SK-N-SH treated with all-trans-retinoic acid at 6 μM for 48 hours (cell line): ENCODE measurements at regions not wholly inside any gene's neighbourhood (a gene's known extent, or its start where the extent isn't known, plus 50 kb on each side); places are given as distances from the start of the nearest gene placed in this dataset.

Experiments
- BACH2 ChIP-seq: fragments of 250-450 bp; sonication (Bioruptor Pico); IDR thresholded peaks from 2 replicates; pipeline ENCODE4 v1.9.0; 2021; ENCODE audit warnings: mild to moderate bottlenecking, borderline replicate concordance
- CSDC2 ChIP-seq: fragments of 250-450 bp; sonication (Bioruptor Pico); IDR thresholded peaks from 2 replicates; pipeline ENCODE4 v1.5.0; 2020; ENCODE audit warnings: mild to moderate bottlenecking, moderate library complexity
- GLIS3 ChIP-seq: fragments of 250-450 bp; sonication (Bioruptor Pico); IDR thresholded peaks from 2 replicates; pipeline ENCODE4 v1.5.0; 2020; ENCODE audit warnings: mild to moderate bottlenecking, moderate library complexity
- RARB ChIP-seq: fragments of 250-450 bp; sonication (Bioruptor Pico); IDR thresholded peaks from 2 replicates; pipeline ENCODE4 v1.8.0; 2021; ENCODE audit warnings: mild to moderate bottlenecking, moderate library complexity
- SNAI2 ChIP-seq: fragments of 250-450 bp; sonication (Bioruptor Pico); IDR thresholded peaks from 2 replicates; pipeline ENCODE4 v1.5.0; 2020; ENCODE audit warnings: mild to moderate bottlenecking, moderate library complexity
- TOX ChIP-seq: fragments of 250-450 bp; sonication (Bioruptor Pico); IDR thresholded peaks from 2 replicates; pipeline ENCODE4 v1.8.0; 2021; ENCODE audit warnings: mild to moderate bottlenecking, moderate library complexity, borderline replicate concordance
- ZFP3 ChIP-seq: fragments of 250-450 bp; sonication (Bioruptor Pico); IDR thresholded peaks from 2 replicates; pipeline ENCODE4 v1.5.0; 2020; ENCODE audit warnings: mild to moderate bottlenecking, moderate library complexity
- ZNF565 ChIP-seq: fragments of 450-650 bp; formaldehyde crosslinking; conservative IDR thresholded peaks from 2 replicates; pipeline ENCODE4 v1.5.0; 2020; ENCODE audit warnings: low read depth, mild to moderate bottlenecking, moderate library complexity
- ZNF8 ChIP-seq: fragments of 450-650 bp; formaldehyde crosslinking; IDR thresholded peaks from 2 replicates; pipeline ENCODE4 v1.5.0; 2020; ENCODE audit warnings: mild to moderate bottlenecking, moderate library complexity
- TF ChIP-seq, protein P1 (sequence below): fragments of 250-450 bp; sonication (Bioruptor Pico); IDR thresholded peaks from 2 replicates; pipeline ENCODE4 v1.5.1; 2020; ENCODE audit warnings: low read depth, mild to moderate bottlenecking, moderate library complexity
- TF ChIP-seq, protein P2 (sequence below): fragments of 250-450 bp; sonication (Bioruptor Pico); IDR thresholded peaks from 2 replicates; pipeline ENCODE4 v1.8.0; 2020; ENCODE audit warnings: mild to moderate bottlenecking, moderate library complexity, borderline replicate concordance
- TF ChIP-seq, protein P3 (sequence below): fragments of 250-450 bp; sonication (Bioruptor Pico); IDR thresholded peaks from 2 replicates; pipeline ENCODE4 v1.5.0; 2020; ENCODE audit warnings: mild to moderate bottlenecking, moderate library complexity

DNA sequence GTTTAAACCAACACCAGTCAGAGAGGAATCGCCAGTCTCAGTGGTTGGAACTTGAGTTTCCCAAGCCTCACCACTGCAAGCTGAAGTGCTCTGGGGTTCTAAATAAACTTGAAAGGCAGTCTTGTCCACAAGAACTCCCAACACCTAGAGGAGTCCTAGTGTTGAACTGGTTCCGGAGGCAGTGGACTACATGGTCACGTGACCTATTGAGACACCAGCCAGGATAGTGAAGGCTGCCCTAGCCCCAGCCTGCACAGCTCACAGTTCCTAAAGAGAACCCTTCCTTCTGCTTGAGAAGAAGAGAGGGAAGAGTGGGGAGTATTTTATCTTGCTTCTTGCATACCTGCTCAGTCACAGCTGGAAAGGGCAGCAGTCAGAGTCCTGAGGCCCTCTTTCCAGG is 1012.7 kb upstream of the ADGRL3 start:
- TF ChIP-seq CSDC2 (no peak), ZFP3 (CRISPR knock-in tag) (no peak), ZNF8 (no peak), BACH2 (CRISPR knock-in tag) (no peak), RARB (CRISPR knock-in tag) (no peak), SNAI2 (no peak), ZNF565 (CRISPR knock-in tag) (no peak), TOX (CRISPR knock-in tag) (no peak), GLIS3 (no peak)
- TF ChIP-seq, protein P1, sequence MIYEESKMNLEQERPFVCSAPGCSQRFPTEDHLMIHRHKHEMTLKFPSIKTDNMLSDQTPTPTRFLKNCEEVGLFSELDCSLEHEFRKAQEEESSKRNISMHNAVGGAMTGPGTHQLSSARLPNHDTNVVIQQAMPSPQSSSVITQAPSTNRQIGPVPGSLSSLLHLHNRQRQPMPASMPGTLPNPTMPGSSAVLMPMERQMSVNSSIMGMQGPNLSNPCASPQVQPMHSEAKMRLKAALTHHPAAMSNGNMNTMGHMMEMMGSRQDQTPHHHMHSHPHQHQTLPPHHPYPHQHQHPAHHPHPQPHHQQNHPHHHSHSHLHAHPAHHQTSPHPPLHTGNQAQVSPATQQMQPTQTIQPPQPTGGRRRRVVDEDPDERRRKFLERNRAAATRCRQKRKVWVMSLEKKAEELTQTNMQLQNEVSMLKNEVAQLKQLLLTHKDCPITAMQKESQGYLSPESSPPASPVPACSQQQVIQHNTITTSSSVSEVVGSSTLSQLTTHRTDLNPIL (CRISPR knock-in tag) = no peak
- TF ChIP-seq, protein P2, sequence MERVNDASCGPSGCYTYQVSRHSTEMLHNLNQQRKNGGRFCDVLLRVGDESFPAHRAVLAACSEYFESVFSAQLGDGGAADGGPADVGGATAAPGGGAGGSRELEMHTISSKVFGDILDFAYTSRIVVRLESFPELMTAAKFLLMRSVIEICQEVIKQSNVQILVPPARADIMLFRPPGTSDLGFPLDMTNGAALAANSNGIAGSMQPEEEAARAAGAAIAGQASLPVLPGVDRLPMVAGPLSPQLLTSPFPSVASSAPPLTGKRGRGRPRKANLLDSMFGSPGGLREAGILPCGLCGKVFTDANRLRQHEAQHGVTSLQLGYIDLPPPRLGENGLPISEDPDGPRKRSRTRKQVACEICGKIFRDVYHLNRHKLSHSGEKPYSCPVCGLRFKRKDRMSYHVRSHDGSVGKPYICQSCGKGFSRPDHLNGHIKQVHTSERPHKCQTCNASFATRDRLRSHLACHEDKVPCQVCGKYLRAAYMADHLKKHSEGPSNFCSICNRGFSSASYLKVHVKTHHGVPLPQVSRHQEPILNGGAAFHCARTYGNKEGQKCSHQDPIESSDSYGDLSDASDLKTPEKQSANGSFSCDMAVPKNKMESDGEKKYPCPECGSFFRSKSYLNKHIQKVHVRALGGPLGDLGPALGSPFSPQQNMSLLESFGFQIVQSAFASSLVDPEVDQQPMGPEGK (CRISPR knock-in tag) = no peak
- TF ChIP-seq, protein P3, sequence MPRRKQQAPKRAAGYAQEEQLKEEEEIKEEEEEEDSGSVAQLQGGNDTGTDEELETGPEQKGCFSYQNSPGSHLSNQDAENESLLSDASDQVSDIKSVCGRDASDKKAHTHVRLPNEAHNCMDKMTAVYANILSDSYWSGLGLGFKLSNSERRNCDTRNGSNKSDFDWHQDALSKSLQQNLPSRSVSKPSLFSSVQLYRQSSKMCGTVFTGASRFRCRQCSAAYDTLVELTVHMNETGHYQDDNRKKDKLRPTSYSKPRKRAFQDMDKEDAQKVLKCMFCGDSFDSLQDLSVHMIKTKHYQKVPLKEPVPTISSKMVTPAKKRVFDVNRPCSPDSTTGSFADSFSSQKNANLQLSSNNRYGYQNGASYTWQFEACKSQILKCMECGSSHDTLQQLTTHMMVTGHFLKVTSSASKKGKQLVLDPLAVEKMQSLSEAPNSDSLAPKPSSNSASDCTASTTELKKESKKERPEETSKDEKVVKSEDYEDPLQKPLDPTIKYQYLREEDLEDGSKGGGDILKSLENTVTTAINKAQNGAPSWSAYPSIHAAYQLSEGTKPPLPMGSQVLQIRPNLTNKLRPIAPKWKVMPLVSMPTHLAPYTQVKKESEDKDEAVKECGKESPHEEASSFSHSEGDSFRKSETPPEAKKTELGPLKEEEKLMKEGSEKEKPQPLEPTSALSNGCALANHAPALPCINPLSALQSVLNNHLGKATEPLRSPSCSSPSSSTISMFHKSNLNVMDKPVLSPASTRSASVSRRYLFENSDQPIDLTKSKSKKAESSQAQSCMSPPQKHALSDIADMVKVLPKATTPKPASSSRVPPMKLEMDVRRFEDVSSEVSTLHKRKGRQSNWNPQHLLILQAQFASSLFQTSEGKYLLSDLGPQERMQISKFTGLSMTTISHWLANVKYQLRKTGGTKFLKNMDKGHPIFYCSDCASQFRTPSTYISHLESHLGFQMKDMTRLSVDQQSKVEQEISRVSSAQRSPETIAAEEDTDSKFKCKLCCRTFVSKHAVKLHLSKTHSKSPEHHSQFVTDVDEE (CRISPR knock-in tag) = no peak
